Upper lobe of right lung (tissue), 1 donor: ENCODE measurements at regions not wholly inside any gene's neighbourhood (a gene's known extent, or its start where the extent isn't known, plus 50 kb on each side); places are given as distances from the start of the nearest gene placed in this dataset.

ENCODE experiments used
- ATAC-seq: fragments of 200-7000 bp; cut with Tn5 transposase; one replicate; pipeline ENCODE4 v1.9.1; 2020; ENCODE audit warnings: mild to moderate bottlenecking, moderate library complexity
- DNase-seq: peaks from one replicate; pipeline ENCODE4 v3.0.0-alpha.2; 2020
- H3K27ac ChIP-seq: fragments of 200-600 bp; one replicate; pipeline ENCODE4 v1.8.0; 2022
- H3K27me3 ChIP-seq: fragments of 200-600 bp; one replicate; pipeline ENCODE4 v1.8.0; 2022; ENCODE audit warnings: mild to moderate bottlenecking
- H3K36me3 ChIP-seq: fragments of 200-600 bp; one replicate; pipeline ENCODE4 v1.8.0; 2022
- H3K4me1 ChIP-seq: fragments of 200-600 bp; one replicate; pipeline ENCODE4 v1.8.0; 2022
- H3K4me3 ChIP-seq: fragments of 200-600 bp; one replicate; pipeline ENCODE4 v1.8.0; 2022; ENCODE audit warnings: mild to moderate bottlenecking
- H3K9me3 ChIP-seq: fragments of 200-600 bp; one replicate; pipeline ENCODE4 v1.8.0; 2022
- intact Hi-C: fragments of 100-400 bp; cut with DNase I; formaldehyde crosslinking; loops from one replicate; pipeline ENCODE4 v1.11.0; 2022
- TF ChIP-seq, protein P1 (sequence below): fragments of 200-600 bp; IDR thresholded peaks from one replicate; pipeline ENCODE4 v1.8.0; 2022; ENCODE audit warnings: antibody characterized with exemption
- donor health status: DM: no; HTN: yes; CAD: no; lungs with severe emphysema.

GRCh38 chr3:194225988-194226663 is 90.2 kb downstream of the HES1 start:
- DNase-seq = no peak
- Histone ChIP-seq H3K4me1 (no peaks in the 10 kb centered on the region), H3K27me3 (no peaks in the 10 kb centered on the region), H3K27ac (no peak overlapping the region), H3K9me3 (no peaks in the 10 kb centered on the region), H3K4me3 (no peak overlapping the region), H3K36me3 (no peaks in the 10 kb centered on the region)
- TF ChIP-seq, protein P1, sequence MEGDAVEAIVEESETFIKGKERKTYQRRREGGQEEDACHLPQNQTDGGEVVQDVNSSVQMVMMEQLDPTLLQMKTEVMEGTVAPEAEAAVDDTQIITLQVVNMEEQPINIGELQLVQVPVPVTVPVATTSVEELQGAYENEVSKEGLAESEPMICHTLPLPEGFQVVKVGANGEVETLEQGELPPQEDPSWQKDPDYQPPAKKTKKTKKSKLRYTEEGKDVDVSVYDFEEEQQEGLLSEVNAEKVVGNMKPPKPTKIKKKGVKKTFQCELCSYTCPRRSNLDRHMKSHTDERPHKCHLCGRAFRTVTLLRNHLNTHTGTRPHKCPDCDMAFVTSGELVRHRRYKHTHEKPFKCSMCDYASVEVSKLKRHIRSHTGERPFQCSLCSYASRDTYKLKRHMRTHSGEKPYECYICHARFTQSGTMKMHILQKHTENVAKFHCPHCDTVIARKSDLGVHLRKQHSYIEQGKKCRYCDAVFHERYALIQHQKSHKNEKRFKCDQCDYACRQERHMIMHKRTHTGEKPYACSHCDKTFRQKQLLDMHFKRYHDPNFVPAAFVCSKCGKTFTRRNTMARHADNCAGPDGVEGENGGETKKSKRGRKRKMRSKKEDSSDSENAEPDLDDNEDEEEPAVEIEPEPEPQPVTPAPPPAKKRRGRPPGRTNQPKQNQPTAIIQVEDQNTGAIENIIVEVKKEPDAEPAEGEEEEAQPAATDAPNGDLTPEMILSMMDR = no peak
- no peak for ATAC-seq
- intact Hi-C loops = no loop called here

GRCh38 chr3:194231929-194232832 is 96.2 kb downstream of the HES1 start:
- Histone ChIP-seq H3K27me3 (no peaks in the 10 kb centered on the region), H3K36me3 (no peaks in the 10 kb centered on the region), H3K4me3 (no peak overlapping the region), H3K27ac (no peak overlapping the region), H3K9me3 (no peaks in the 10 kb centered on the region), H3K4me1 (no peaks in the 10 kb centered on the region)
- TF ChIP-seq, protein P1 = no peak
- intact Hi-C loops = no loop called here
- ATAC-seq (no peak), DNase-seq (no peak)

- TF ChIP-seq, protein P1 = no peak
- ATAC-seq = no peak
- no peaks in the 10 kb centered on the region for H3K36me3 ChIP-seq
Measured at GRCh38 chr3:194233150-194233549, 97.2 kb downstream of the HES1 start.

DNA sequence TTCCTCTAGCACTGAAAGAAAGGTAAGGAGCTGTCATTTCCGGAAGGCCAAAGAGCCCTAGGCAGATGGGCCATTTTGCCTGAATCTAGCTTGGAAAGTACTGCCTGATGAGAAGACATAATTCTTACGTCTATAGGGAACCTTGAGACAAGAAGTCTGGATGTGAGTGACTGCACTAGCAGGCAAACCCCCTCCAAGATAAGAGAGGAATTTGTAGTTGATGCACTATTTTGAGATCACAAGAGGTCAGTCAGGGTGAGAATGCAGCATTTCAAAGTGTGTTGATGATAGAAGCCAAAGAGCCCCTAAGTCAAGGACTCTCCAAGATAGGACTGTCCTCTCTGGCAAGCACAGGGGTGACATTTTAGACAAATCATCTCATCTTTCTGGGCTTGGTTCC is 99.2 kb downstream of the HES1 start:
- TF ChIP-seq, protein P1 = no peak
- H3K36me3 ChIP-seq = no peaks in the 10 kb centered on the region
- ATAC-seq = no peak
- no peaks in the 10 kb centered on the region for H3K27me3 ChIP-seq
- H3K9me3 ChIP-seq = no peaks in the 10 kb centered on the region
- no peaks in the 10 kb centered on the region for H3K4me1 ChIP-seq
- DNase-seq = no peak
- intact Hi-C loops = no loop called here
- H3K4me3 ChIP-seq = no peak overlapping the region
- H3K27ac ChIP-seq = no peak overlapping the region

More at GRCh38 chr3:194233150-194233549, 97.2 kb downstream of the HES1 start:
- no peaks in the 10 kb centered on the region for H3K4me1 ChIP-seq
- H3K4me3 ChIP-seq = no peak overlapping the region
- no peak overlapping the region for H3K27ac ChIP-seq
- H3K27me3 ChIP-seq = no peaks in the 10 kb centered on the region
- intact Hi-C loops = no loop called here
- no peaks in the 10 kb centered on the region for H3K9me3 ChIP-seq
- DNase-seq = no peak

- DNase-seq (no peak), ATAC-seq (no peak)
- H3K27ac ChIP-seq = no peak overlapping the region
- TF ChIP-seq, protein P1 = no peak
- H3K9me3 ChIP-seq = no peaks in the 10 kb centered on the region
- no peaks in the 10 kb centered on the region for H3K36me3 ChIP-seq
- no peaks in the 10 kb centered on the region for H3K4me1 ChIP-seq
- H3K27me3 ChIP-seq = no peaks in the 10 kb centered on the region
- intact Hi-C loops = no loop called here
- H3K4me3 ChIP-seq = no peak overlapping the region
Measured at GRCh38 chr3:194237110-194237509, 101.2 kb downstream of the HES1 start.
